K562 (cell line): ENCODE measurements at regions not wholly inside any gene's neighbourhood (a gene's known extent, or its start where the extent isn't known, plus 50 kb on each side); places are given as distances from the start of the nearest gene placed in this dataset.

ENCODE experiments used
- CAMTA2 ChIP-seq: fragments of 250-450 bp; sonication (Bioruptor Pico); conservative IDR thresholded peaks from 2 replicates; pipeline ENCODE4 v1.5.1; 2022
- CHD4 ChIP-seq: fragments of 200-600 bp; sonication (generic); IDR thresholded peaks from 3 replicates; pipeline ENCODE4 v1.6.1; 2012; ENCODE audit warnings: low read depth, mild to moderate bottlenecking, mixed read lengths, low read length, inconsistent platforms; ENCODE audit not compliant: insufficient read depth, insufficient replicate concordance, poor library complexity, severe bottlenecking
- CTCF ChIP-seq, 3 experiments: IDR thresholded peaks in 2 of 3; conservative IDR thresholded peaks in 1 of 3; 2 replicates each; pipeline ENCODE4 v1.5.1; 2011 to 2012; ENCODE audit warnings: low read length in 3 of 3, mild to moderate bottlenecking in 3 of 3, control low read depth in 2 of 3, improper control_type of control experiment in 1 of 3, inconsistent platforms in 1 of 3, low read depth in 1 of 3, mixed read lengths in 1 of 3, moderate library complexity in 1 of 3; ENCODE audit not compliant: insufficient read depth in 2 of 3
- POLR2A ChIP-seq: fragments of 450-650 bp; conservative IDR thresholded peaks from 2 replicates; pipeline ENCODE4 v1.6.1; 2016
- POLR2AphosphoS5 ChIP-seq: IDR thresholded peaks from 2 replicates; pipeline ENCODE4 v1.6.1; 2011; ENCODE audit warnings: mild to moderate bottlenecking, low read depth, low read length, moderate library complexity; ENCODE audit not compliant: control insufficient read depth, insufficient read depth
- RNF2 ChIP-seq: sonication (generic); IDR thresholded peaks from 2 replicates; pipeline ENCODE4 v1.6.1; 2016
- TAF1 ChIP-seq: IDR thresholded peaks from 2 replicates; pipeline ENCODE4 v1.6.1; 2011; ENCODE audit warnings: mild to moderate bottlenecking, low read length, moderate library complexity; ENCODE audit not compliant: insufficient read depth, control insufficient read depth, severe bottlenecking; ENCODE audit errors: extremely low read depth
- TEAD4 ChIP-seq, 2 experiments: sonication (generic) in 1 of 2; formaldehyde crosslinking in 1 of 2; IDR thresholded peaks; 2 replicates each; pipeline versions ENCODE4 v1.6.1 to v1.8.0; 2012 to 2022; ENCODE audit warnings: borderline replicate concordance in 1 of 2, inconsistent platforms in 1 of 2, low read length in 1 of 2, mild to moderate bottlenecking in 1 of 2, missing genetic modification reagents in 1 of 2
- USF2 ChIP-seq: sonication (generic); formaldehyde crosslinking; IDR thresholded peaks from 2 replicates; pipeline ENCODE4 v1.5.0; 2020; ENCODE audit warnings: missing genetic modification reagents
- ZNF274 ChIP-seq: IDR thresholded peaks from 2 replicates; pipeline ENCODE4 v1.6.1; 2011; ENCODE audit warnings: low read depth, mild to moderate bottlenecking, low read length, moderate library complexity, borderline replicate concordance

GRCh38 chr11:37533830-37534229, 935.8 kb upstream of the RAG2 start:
- TF ChIP-seq RNF2 (no peak), CAMTA2 (no peak), CTCF (IDR thresholded peaks at IDR 0.05 in 2 of 3, conservative IDR thresholded peaks at IDR 0.05 in 1 of 3; ENCODE audit: insufficient read depth in 2 of 3, low read depth in 1 of 3, low read length in 3 of 3) (no peak), TEAD4 (IDR thresholded peaks at IDR 0.05; ENCODE audit: low read length) (no peak), TEAD4 (CRISPR knock-in tag; IDR thresholded peaks at IDR 0.05; ENCODE audit: borderline replicate concordance) (no peak), TAF1 (no peak), POLR2A (no peak), CHD4 (no peak), POLR2AphosphoS5 (no peak), USF2 (no peak), ZNF274 (no peak)
